ENCODE measurements at regions not wholly inside any gene's neighbourhood (a gene's known extent, or its start where the extent isn't known, plus 50 kb on each side); places are given as distances from the start of the nearest gene placed in this dataset.

GRCh38 chr4:166585491-166585890 lies 648.8 kb downstream of the SPOCK3 start:
- H3K4me1 ChIP-seq (ENCODE audit: control insufficient read depth, insufficient read depth, low read length): no peaks in the 10 kb centered on the region
- no peaks in the 10 kb centered on the region for H3K9me3 ChIP-seq (ENCODE audit: control insufficient read depth, insufficient read depth, low read length)
- H3K4me3 ChIP-seq (ENCODE audit: low read depth, low read length): no peak overlapping the region
- no peak overlapping the region for H3K9ac ChIP-seq (ENCODE audit: low read depth, low read length)
- no peaks in the 10 kb centered on the region for H3K27me3 ChIP-seq (ENCODE audit: control insufficient read depth, insufficient read depth, low read length)
- H3K36me3 ChIP-seq (ENCODE audit: control insufficient read depth, insufficient read depth, low read length): no peaks in the 10 kb centered on the region

GRCh38 chr4:166594326-166594946 lies 639.9 kb downstream of the SPOCK3 start:
- no peaks in the 10 kb centered on the region for H3K36me3 ChIP-seq (ENCODE audit: control insufficient read depth, insufficient read depth, low read length)
- no peak overlapping the region for H3K9ac ChIP-seq (ENCODE audit: low read depth, low read length)
- H3K9me3 ChIP-seq (ENCODE audit: control insufficient read depth, insufficient read depth, low read length): no peaks in the 10 kb centered on the region
- no peaks in the 10 kb centered on the region for H3K4me1 ChIP-seq (ENCODE audit: control insufficient read depth, insufficient read depth, low read length)
- H3K4me3 ChIP-seq (ENCODE audit: low read depth, low read length): no peak overlapping the region
- H3K27me3 ChIP-seq (ENCODE audit: control insufficient read depth, insufficient read depth, low read length): no peaks in the 10 kb centered on the region

GRCh38 chr4:166600264-166600663 lies 634.0 kb downstream of the SPOCK3 start:
- Histone ChIP-seq H3K4me3 (ENCODE audit: low read depth, low read length) (no peak overlapping the region), H3K27me3 (ENCODE audit: control insufficient read depth, insufficient read depth, low read length) (no peaks in the 10 kb centered on the region), H3K4me1 (ENCODE audit: control insufficient read depth, insufficient read depth, low read length) (no peaks in the 10 kb centered on the region), H3K36me3 (ENCODE audit: control insufficient read depth, insufficient read depth, low read length) (peaks cover 3% of the 10 kb centered on the region), H3K9me3 (ENCODE audit: control insufficient read depth, insufficient read depth, low read length) (no peaks in the 10 kb centered on the region), H3K9ac (ENCODE audit: low read depth, low read length) (no peak overlapping the region)

- no peak overlapping the region for H3K9ac ChIP-seq (ENCODE audit: low read depth, low read length)
- peaks cover 3% of the 10 kb centered on the region for H3K36me3 ChIP-seq (ENCODE audit: control insufficient read depth, insufficient read depth, low read length)
- no peaks in the 10 kb centered on the region for H3K9me3 ChIP-seq (ENCODE audit: control insufficient read depth, insufficient read depth, low read length)
- H3K4me3 ChIP-seq (ENCODE audit: low read depth, low read length): no peak overlapping the region
- no peaks in the 10 kb centered on the region for H3K4me1 ChIP-seq (ENCODE audit: control insufficient read depth, insufficient read depth, low read length)
- no peaks in the 10 kb centered on the region for H3K27me3 ChIP-seq (ENCODE audit: control insufficient read depth, insufficient read depth, low read length)
These were observed 632.2 kb downstream of the SPOCK3 start for GRCh38 chr4:166602068-166602467.

- H3K9ac ChIP-seq (ENCODE audit: low read depth, low read length): no peak overlapping the region
- H3K4me3 ChIP-seq (ENCODE audit: low read depth, low read length): no peak overlapping the region
- no peaks in the 10 kb centered on the region for H3K4me1 ChIP-seq (ENCODE audit: control insufficient read depth, insufficient read depth, low read length)
These were observed 611.8 kb downstream of the SPOCK3 start for GRCh38 chr4:166622425-166622977.

GRCh38 chr4:166625018-166625637 lies 609.2 kb downstream of the SPOCK3 start:
- no peak overlapping the region for H3K9ac ChIP-seq (ENCODE audit: low read depth, low read length)
- H3K4me1 ChIP-seq (ENCODE audit: control insufficient read depth, insufficient read depth, low read length): no peaks in the 10 kb centered on the region
- no peaks in the 10 kb centered on the region for H3K27me3 ChIP-seq (ENCODE audit: control insufficient read depth, insufficient read depth, low read length)
- H3K9me3 ChIP-seq (ENCODE audit: control insufficient read depth, insufficient read depth, low read length): no peaks in the 10 kb centered on the region
- no peaks in the 10 kb centered on the region for H3K36me3 ChIP-seq (ENCODE audit: control insufficient read depth, insufficient read depth, low read length)
- no peak overlapping the region for H3K4me3 ChIP-seq (ENCODE audit: low read depth, low read length)

More at GRCh38 chr4:166622425-166622977, 611.8 kb downstream of the SPOCK3 start:
- H3K27me3 ChIP-seq (ENCODE audit: control insufficient read depth, insufficient read depth, low read length): no peaks in the 10 kb centered on the region
- no peaks in the 10 kb centered on the region for H3K9me3 ChIP-seq (ENCODE audit: control insufficient read depth, insufficient read depth, low read length)
- H3K36me3 ChIP-seq (ENCODE audit: control insufficient read depth, insufficient read depth, low read length): no peaks in the 10 kb centered on the region

- H3K27me3 ChIP-seq (ENCODE audit: control insufficient read depth, insufficient read depth, low read length): no peaks in the 10 kb centered on the region
- no peaks in the 10 kb centered on the region for H3K36me3 ChIP-seq (ENCODE audit: control insufficient read depth, insufficient read depth, low read length)
- no peaks in the 10 kb centered on the region for H3K9me3 ChIP-seq (ENCODE audit: control insufficient read depth, insufficient read depth, low read length)
- H3K9ac ChIP-seq (ENCODE audit: low read depth, low read length): no peak overlapping the region
- H3K4me3 ChIP-seq (ENCODE audit: low read depth, low read length): no peak overlapping the region
- no peaks in the 10 kb centered on the region for H3K4me1 ChIP-seq (ENCODE audit: control insufficient read depth, insufficient read depth, low read length)
These were observed 605.8 kb downstream of the SPOCK3 start for GRCh38 chr4:166628454-166628853.

- Histone ChIP-seq H3K36me3 (ENCODE audit: control insufficient read depth, insufficient read depth, low read length) (no peaks in the 10 kb centered on the region), H3K9ac (ENCODE audit: low read depth, low read length) (no peak overlapping the region), H3K4me1 (ENCODE audit: control insufficient read depth, insufficient read depth, low read length) (no peaks in the 10 kb centered on the region), H3K4me3 (ENCODE audit: low read depth, low read length) (no peak overlapping the region), H3K9me3 (ENCODE audit: control insufficient read depth, insufficient read depth, low read length) (no peaks in the 10 kb centered on the region), H3K27me3 (ENCODE audit: control insufficient read depth, insufficient read depth, low read length) (no peaks in the 10 kb centered on the region)
These were observed 598.9 kb downstream of the SPOCK3 start for GRCh38 chr4:166635367-166635766.

- Histone ChIP-seq H3K27me3 (ENCODE audit: control insufficient read depth, insufficient read depth, low read length) (no peaks in the 10 kb centered on the region), H3K4me1 (ENCODE audit: control insufficient read depth, insufficient read depth, low read length) (no peaks in the 10 kb centered on the region), H3K9me3 (ENCODE audit: control insufficient read depth, insufficient read depth, low read length) (no peaks in the 10 kb centered on the region), H3K36me3 (ENCODE audit: control insufficient read depth, insufficient read depth, low read length) (no peaks in the 10 kb centered on the region), H3K9ac (ENCODE audit: low read depth, low read length) (no peak overlapping the region), H3K4me3 (ENCODE audit: low read depth, low read length) (no peak overlapping the region)
These were observed 596.5 kb downstream of the SPOCK3 start for GRCh38 chr4:166637816-166638215.

- no peaks in the 10 kb centered on the region for H3K27me3 ChIP-seq (ENCODE audit: control insufficient read depth, insufficient read depth, low read length)
- no peaks in the 10 kb centered on the region for H3K9me3 ChIP-seq (ENCODE audit: control insufficient read depth, insufficient read depth, low read length)
- H3K36me3 ChIP-seq (ENCODE audit: control insufficient read depth, insufficient read depth, low read length): no peaks in the 10 kb centered on the region
- H3K4me1 ChIP-seq (ENCODE audit: control insufficient read depth, insufficient read depth, low read length): no peaks in the 10 kb centered on the region
- H3K9ac ChIP-seq (ENCODE audit: low read depth, low read length): no peak overlapping the region
- no peak overlapping the region for H3K4me3 ChIP-seq (ENCODE audit: low read depth, low read length)
These were observed 579.1 kb downstream of the SPOCK3 start for GRCh38 chr4:166655231-166655630.

GRCh38 chr4:166655705-166656104 lies 578.6 kb downstream of the SPOCK3 start:
- Histone ChIP-seq H3K9me3 (ENCODE audit: control insufficient read depth, insufficient read depth, low read length) (no peaks in the 10 kb centered on the region), H3K4me1 (ENCODE audit: control insufficient read depth, insufficient read depth, low read length) (no peaks in the 10 kb centered on the region), H3K9ac (ENCODE audit: low read depth, low read length) (no peak overlapping the region), H3K36me3 (ENCODE audit: control insufficient read depth, insufficient read depth, low read length) (no peaks in the 10 kb centered on the region), H3K4me3 (ENCODE audit: low read depth, low read length) (no peak overlapping the region), H3K27me3 (ENCODE audit: control insufficient read depth, insufficient read depth, low read length) (no peaks in the 10 kb centered on the region)

GRCh38 chr4:166657261-166657660 lies 577.0 kb downstream of the SPOCK3 start:
- Histone ChIP-seq H3K36me3 (ENCODE audit: control insufficient read depth, insufficient read depth, low read length) (no peaks in the 10 kb centered on the region), H3K27me3 (ENCODE audit: control insufficient read depth, insufficient read depth, low read length) (no peaks in the 10 kb centered on the region), H3K9me3 (ENCODE audit: control insufficient read depth, insufficient read depth, low read length) (no peaks in the 10 kb centered on the region), H3K4me3 (ENCODE audit: low read depth, low read length) (no peak overlapping the region), H3K4me1 (ENCODE audit: control insufficient read depth, insufficient read depth, low read length) (peaks cover 2% of the 10 kb centered on the region), H3K9ac (ENCODE audit: low read depth, low read length) (no peak overlapping the region)
